Neural cell (in vitro differentiated cells): ENCODE measurements at regions not wholly inside any gene's neighbourhood (a gene's known extent, or its start where the extent isn't known, plus 50 kb on each side); places are given as distances from the start of the nearest gene placed in this dataset.

Experiments
- H2AFZ ChIP-seq: fragments of 200-600, 300-800 bp; sonication (generic), shearing (Covaris generic); 2 replicates; pipeline ENCODE4 v1.6.0; 2014; ENCODE audit warnings: low read depth, mild to moderate bottlenecking, antibody characterized with exemption, low read length, moderate library complexity
- H3F3A ChIP-seq: fragments of 200-600 bp; shearing (Covaris generic); 2 replicates; pipeline ENCODE4 v1.6.1; 2016; ENCODE audit warnings: mild to moderate bottlenecking, moderate library complexity, mixed read lengths, antibody characterized with exemption, low read length; ENCODE audit not compliant: insufficient read depth, poor library complexity, severe bottlenecking
- H3K27ac ChIP-seq: fragments of 200-600, 300-800 bp; sonication (generic), shearing (Covaris generic); 2 replicates; pipeline ENCODE4 v1.5.1; 2014; ENCODE audit warnings: mild to moderate bottlenecking, low read length, moderate library complexity
- H3K27me3 ChIP-seq: fragments of 300-800, 200-600 bp; sonication (generic), shearing (Covaris generic); 2 replicates; pipeline ENCODE4 v1.6.0; 2014; ENCODE audit warnings: mild to moderate bottlenecking, low read depth, low read length, moderate library complexity; ENCODE audit not compliant: insufficient read depth
- H3K36me3 ChIP-seq: fragments of 300-800, 200-600 bp; sonication (generic), shearing (Covaris generic); 2 replicates; pipeline ENCODE4 v1.5.1; 2014; ENCODE audit warnings: mild to moderate bottlenecking, antibody characterized with exemption, low read length, moderate library complexity; ENCODE audit not compliant: insufficient read depth
- H3K4me2 ChIP-seq: fragments of 300-800, 200-600 bp; sonication (generic), shearing (Covaris generic); 2 replicates; pipeline ENCODE4 v1.6.0; 2014; ENCODE audit warnings: mild to moderate bottlenecking, low read length
- H3K4me3 ChIP-seq: fragments of 300-800, 200-600 bp; sonication (generic), shearing (Covaris generic); 2 replicates; pipeline ENCODE4 v1.5.1; 2014; ENCODE audit warnings: mild to moderate bottlenecking, low read length, moderate library complexity
- H3K79me2 ChIP-seq: fragments of 200-600 bp; shearing (Covaris generic); replicated peaks from 2 replicates; pipeline ENCODE4 v1.6.0; 2014; ENCODE audit warnings: mild to moderate bottlenecking, low read length, moderate library complexity; ENCODE audit not compliant: insufficient read depth
- H3K9ac ChIP-seq: fragments of 300-800, 200-600 bp; sonication (generic), shearing (Covaris generic); 2 replicates; pipeline ENCODE4 v1.6.1; 2016; ENCODE audit warnings: mild to moderate bottlenecking, low read length, mixed read lengths
- H3K9me2 ChIP-seq: fragments of 200-600 bp; shearing (Covaris generic); 2 replicates; pipeline ENCODE4 v1.6.1; 2016; ENCODE audit warnings: mild to moderate bottlenecking, low read length, mixed read lengths; ENCODE audit not compliant: insufficient read depth
- H3K9me3 ChIP-seq: fragments of 200-600, 300-800 bp; sonication (generic), shearing (Covaris generic); 2 replicates; pipeline ENCODE4 v1.6.1; 2016; ENCODE audit warnings: mild to moderate bottlenecking, mixed run types, low read length, moderate library complexity, mixed read lengths
- H4K20me1 ChIP-seq: fragments of 200-600 bp; shearing (Covaris generic); 2 replicates; pipeline ENCODE4 v1.6.1; 2016; ENCODE audit warnings: mild to moderate bottlenecking, mixed run types; ENCODE audit not compliant: insufficient read depth
- EP300 ChIP-seq: fragments of 450-650 bp; conservative IDR thresholded peaks from 2 replicates; pipeline ENCODE4 v1.6.1; 2014; ENCODE audit warnings: antibody characterized with exemption, mild to moderate bottlenecking, moderate library complexity; ENCODE audit not compliant: poor library complexity, severe bottlenecking
- EZH2 ChIP-seq: fragments of 200-600, 300-800 bp; shearing (Covaris generic), sonication (generic); IDR thresholded peaks from 2 replicates; pipeline ENCODE4 v1.6.1; 2014; ENCODE audit warnings: antibody characterized with exemption, low read length, borderline replicate concordance, mild to moderate bottlenecking; ENCODE audit not compliant: insufficient read depth, poor library complexity, severe bottlenecking
- MXI1 ChIP-seq: fragments of 450-650 bp; conservative IDR thresholded peaks from 2 replicates; pipeline ENCODE4 v1.6.1; 2014; ENCODE audit warnings: antibody characterized with exemption, mild to moderate bottlenecking; ENCODE audit not compliant: poor library complexity, severe bottlenecking
- POLR2AphosphoS5 ChIP-seq: IDR thresholded peaks from 2 replicates; pipeline ENCODE4 v1.6.1; 2012
- RAD21 ChIP-seq: fragments of 450-650 bp; conservative IDR thresholded peaks from 2 replicates; pipeline ENCODE4 v1.6.1; 2014; ENCODE audit warnings: antibody characterized with exemption, mild to moderate bottlenecking, moderate library complexity
- REST ChIP-seq: IDR thresholded peaks from 2 replicates; pipeline ENCODE4 v1.6.1; 2012; ENCODE audit warnings: borderline replicate concordance
- SMC3 ChIP-seq: fragments of 450-650 bp; conservative IDR thresholded peaks from 2 replicates; pipeline ENCODE4 v1.6.1; 2014; ENCODE audit warnings: antibody characterized with exemption, mild to moderate bottlenecking, moderate library complexity; ENCODE audit not compliant: poor library complexity
- TAF1 ChIP-seq: IDR thresholded peaks from 2 replicates; pipeline ENCODE4 v1.6.1; 2012; ENCODE audit warnings: low read depth
- TF ChIP-seq, protein P1 (sequence below): fragments of 450-650 bp; IDR thresholded peaks from 2 replicates; pipeline ENCODE4 v1.5.1; 2014; ENCODE audit warnings: antibody characterized with exemption, mild to moderate bottlenecking, moderate library complexity; ENCODE audit not compliant: poor library complexity, severe bottlenecking

DNA sequence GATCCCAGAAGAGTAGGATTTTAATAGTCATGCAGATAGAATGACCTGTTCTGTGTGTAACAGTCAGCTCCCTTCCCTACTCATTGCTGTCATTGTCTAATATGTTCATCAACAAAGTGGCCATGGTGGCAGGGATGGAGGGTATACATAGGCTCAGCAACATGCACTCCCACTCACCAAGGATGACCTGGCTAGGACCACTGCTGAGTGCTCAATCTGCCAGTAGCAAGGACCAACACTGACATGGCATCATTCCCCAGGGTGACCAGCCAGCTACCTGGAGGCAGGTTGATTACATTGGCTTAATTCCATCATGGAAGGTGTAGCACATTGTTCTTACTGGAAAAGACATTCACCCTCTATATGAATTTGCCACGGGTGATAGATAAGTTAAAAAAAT, 401.7 kb upstream of the CELF4 start:
- Histone ChIP-seq H3K4me3 (no peak overlapping the region), H3K27ac (no peak overlapping the region)
- TF ChIP-seq SMC3 (no peak), EZH2 (no peak), RAD21 (no peak), TAF1 (no peak), REST (no peak), MXI1 (no peak), POLR2AphosphoS5 (no peak)
- TF ChIP-seq, protein P1, sequence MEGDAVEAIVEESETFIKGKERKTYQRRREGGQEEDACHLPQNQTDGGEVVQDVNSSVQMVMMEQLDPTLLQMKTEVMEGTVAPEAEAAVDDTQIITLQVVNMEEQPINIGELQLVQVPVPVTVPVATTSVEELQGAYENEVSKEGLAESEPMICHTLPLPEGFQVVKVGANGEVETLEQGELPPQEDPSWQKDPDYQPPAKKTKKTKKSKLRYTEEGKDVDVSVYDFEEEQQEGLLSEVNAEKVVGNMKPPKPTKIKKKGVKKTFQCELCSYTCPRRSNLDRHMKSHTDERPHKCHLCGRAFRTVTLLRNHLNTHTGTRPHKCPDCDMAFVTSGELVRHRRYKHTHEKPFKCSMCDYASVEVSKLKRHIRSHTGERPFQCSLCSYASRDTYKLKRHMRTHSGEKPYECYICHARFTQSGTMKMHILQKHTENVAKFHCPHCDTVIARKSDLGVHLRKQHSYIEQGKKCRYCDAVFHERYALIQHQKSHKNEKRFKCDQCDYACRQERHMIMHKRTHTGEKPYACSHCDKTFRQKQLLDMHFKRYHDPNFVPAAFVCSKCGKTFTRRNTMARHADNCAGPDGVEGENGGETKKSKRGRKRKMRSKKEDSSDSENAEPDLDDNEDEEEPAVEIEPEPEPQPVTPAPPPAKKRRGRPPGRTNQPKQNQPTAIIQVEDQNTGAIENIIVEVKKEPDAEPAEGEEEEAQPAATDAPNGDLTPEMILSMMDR: no peak

GRCh38 chr18:37965572-37965970, 400.0 kb upstream of the CELF4 start:
- no peak overlapping the region for H3K4me2 ChIP-seq
- TF ChIP-seq RAD21 (no peak), SMC3 (no peak), REST (no peak), EP300 (no peak), POLR2AphosphoS5 (no peak), TAF1 (no peak), EZH2 (no peak)
- no peaks in the 10 kb centered on the region for H3K36me3 ChIP-seq
- H3K79me2 ChIP-seq: no peaks in the 10 kb centered on the region
- H3K4me3 ChIP-seq: no peak overlapping the region
- no peaks in the 10 kb centered on the region for H3K9me2 ChIP-seq
- H3K27ac ChIP-seq: no peak overlapping the region
- H3K9me3 ChIP-seq: no peaks in the 10 kb centered on the region
- H3K27me3 ChIP-seq: no peaks in the 10 kb centered on the region
- H4K20me1 ChIP-seq: no peaks in the 10 kb centered on the region
- no peak overlapping the region for H2AFZ ChIP-seq
- H3K9ac ChIP-seq: no peak overlapping the region
- no peaks in the 10 kb centered on the region for H3F3A ChIP-seq

More for the DNA sequence above, 401.7 kb upstream of the CELF4 start:
- no peaks in the 10 kb centered on the region for H3K9me2 ChIP-seq
- H3K9ac ChIP-seq: no peak overlapping the region
- no peaks in the 10 kb centered on the region for H4K20me1 ChIP-seq
- H3K36me3 ChIP-seq: no peaks in the 10 kb centered on the region
- H2AFZ ChIP-seq: no peak overlapping the region
- H3K27me3 ChIP-seq: no peaks in the 10 kb centered on the region
- H3K79me2 ChIP-seq: no peaks in the 10 kb centered on the region
- no peak overlapping the region for H3K4me2 ChIP-seq
- no peaks in the 10 kb centered on the region for H3K9me3 ChIP-seq
- H3F3A ChIP-seq: no peaks in the 10 kb centered on the region
